ENCODE measurements at regions not wholly inside any gene's neighbourhood (a gene's known extent, or its start where the extent isn't known, plus 50 kb on each side); places are given as distances from the start of the nearest gene placed in this dataset.

DNA sequence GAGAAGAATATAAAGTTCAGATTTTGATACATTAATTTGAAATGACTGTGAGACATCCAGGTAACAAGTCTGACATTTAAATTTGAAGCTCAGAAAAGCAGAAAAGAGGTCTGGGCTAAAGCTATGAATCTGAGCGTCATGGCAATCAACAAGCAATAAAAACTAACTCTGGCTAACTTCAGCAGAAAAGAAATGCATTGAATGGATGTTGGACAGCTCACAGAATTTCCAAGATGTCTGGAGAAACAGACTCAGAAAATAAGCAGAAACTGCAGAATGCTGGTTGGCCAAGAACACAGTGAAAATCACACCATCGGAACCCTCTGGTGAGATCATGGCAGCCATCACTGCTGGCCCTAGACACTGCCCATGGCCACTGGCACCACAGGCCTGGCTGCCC is 366.6 kb downstream of the METTL4 start:
- DNase-seq (ENCODE audit: low spot score in 2 of 2): no peak
- TF ChIP-seq, protein P1, sequence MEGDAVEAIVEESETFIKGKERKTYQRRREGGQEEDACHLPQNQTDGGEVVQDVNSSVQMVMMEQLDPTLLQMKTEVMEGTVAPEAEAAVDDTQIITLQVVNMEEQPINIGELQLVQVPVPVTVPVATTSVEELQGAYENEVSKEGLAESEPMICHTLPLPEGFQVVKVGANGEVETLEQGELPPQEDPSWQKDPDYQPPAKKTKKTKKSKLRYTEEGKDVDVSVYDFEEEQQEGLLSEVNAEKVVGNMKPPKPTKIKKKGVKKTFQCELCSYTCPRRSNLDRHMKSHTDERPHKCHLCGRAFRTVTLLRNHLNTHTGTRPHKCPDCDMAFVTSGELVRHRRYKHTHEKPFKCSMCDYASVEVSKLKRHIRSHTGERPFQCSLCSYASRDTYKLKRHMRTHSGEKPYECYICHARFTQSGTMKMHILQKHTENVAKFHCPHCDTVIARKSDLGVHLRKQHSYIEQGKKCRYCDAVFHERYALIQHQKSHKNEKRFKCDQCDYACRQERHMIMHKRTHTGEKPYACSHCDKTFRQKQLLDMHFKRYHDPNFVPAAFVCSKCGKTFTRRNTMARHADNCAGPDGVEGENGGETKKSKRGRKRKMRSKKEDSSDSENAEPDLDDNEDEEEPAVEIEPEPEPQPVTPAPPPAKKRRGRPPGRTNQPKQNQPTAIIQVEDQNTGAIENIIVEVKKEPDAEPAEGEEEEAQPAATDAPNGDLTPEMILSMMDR (IDR thresholded peaks at IDR 0.05): no peak
- intact Hi-C loops (cut with DNase I; ENCODE audit: low total_unique reads): no loop called here
- no peaks in the 10 kb centered on the region for H3K27me3 ChIP-seq
- H3K4me1 ChIP-seq: no peaks in the 10 kb centered on the region
- no peak overlapping the region for H3K27ac ChIP-seq
- H3K4me3 ChIP-seq: no peak overlapping the region
- no peaks in the 10 kb centered on the region for H3K9me3 ChIP-seq
- H3K36me3 ChIP-seq: no peaks in the 10 kb centered on the region

DNA sequence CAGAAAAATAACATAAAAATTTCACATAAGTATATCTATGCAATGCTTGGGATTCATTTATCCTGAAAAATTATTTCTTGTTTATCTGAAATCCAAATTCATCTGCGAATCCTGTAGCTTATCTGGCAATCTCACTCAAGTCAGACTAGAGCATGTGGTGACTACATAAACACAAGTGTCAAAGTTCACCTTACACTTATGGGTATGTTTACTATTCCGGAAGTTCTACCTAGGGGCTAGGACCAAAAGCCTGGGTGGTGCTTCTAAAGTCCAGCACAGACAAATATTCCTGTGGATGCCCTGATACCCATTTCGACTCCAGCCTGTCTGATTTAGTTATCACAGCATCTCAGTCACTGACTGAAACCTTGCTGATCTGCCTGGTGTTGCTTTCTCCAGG is 364.0 kb downstream of the METTL4 start:
- Histone ChIP-seq H3K27me3 (no peaks in the 10 kb centered on the region), H3K4me1 (no peaks in the 10 kb centered on the region), H3K4me3 (no peak overlapping the region), H3K27ac (no peak overlapping the region), H3K36me3 (no peaks in the 10 kb centered on the region), H3K9me3 (no peaks in the 10 kb centered on the region)
- DNase-seq (ENCODE audit: low spot score in 2 of 2): no peak
- TF ChIP-seq, protein P1 (IDR thresholded peaks at IDR 0.05): no peak
- TF ChIP-seq POLR2A (IDR thresholded peaks at IDR 0.05) (no peak), POLR2AphosphoS5 (IDR thresholded peaks at IDR 0.05) (no peak)
- intact Hi-C loops (cut with DNase I; ENCODE audit: low total_unique reads): no loop called here

DNA sequence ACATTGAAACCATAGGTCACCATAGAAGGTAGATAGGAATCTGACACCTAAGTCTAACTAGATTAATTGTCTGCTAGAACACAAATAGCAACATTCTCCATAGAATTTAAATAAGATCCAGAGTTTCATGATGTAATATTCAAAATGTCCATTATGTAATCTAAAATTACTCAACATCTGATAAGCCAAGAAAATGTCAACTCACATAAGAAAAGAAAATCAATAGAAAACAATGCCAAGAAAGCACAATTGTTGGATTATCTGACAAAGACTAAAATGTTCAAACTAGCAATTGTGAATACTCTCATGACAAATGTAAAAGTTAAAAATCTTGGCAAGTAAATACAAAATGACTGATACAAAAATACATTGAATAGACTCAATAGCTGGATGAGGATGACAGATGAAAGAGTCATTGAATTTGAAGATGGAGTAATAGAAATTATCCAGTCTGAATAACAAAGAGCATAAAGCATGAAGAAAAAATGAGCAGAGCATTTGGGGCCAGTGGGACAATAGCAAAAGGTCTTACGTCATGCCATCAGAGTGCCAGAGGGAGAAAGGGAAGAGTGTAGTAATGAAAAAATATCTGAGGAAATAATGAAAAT is 358.6 kb downstream of the METTL4 start:
- Histone ChIP-seq H3K9me3 (no peaks in the 10 kb centered on the region), H3K36me3 (no peaks in the 10 kb centered on the region), H3K4me1 (no peaks in the 10 kb centered on the region), H3K27me3 (no peaks in the 10 kb centered on the region), H3K4me3 (no peak overlapping the region), H3K27ac (no peak overlapping the region)
- no peak for DNase-seq (ENCODE audit: low spot score in 2 of 2)
- intact Hi-C loops (cut with DNase I; ENCODE audit: low total_unique reads): no loop called here
- TF ChIP-seq POLR2AphosphoS5 (IDR thresholded peaks at IDR 0.05) (no peak), POLR2A (IDR thresholded peaks at IDR 0.05) (no peak)
- TF ChIP-seq, protein P1 (IDR thresholded peaks at IDR 0.05): no peak

DNA sequence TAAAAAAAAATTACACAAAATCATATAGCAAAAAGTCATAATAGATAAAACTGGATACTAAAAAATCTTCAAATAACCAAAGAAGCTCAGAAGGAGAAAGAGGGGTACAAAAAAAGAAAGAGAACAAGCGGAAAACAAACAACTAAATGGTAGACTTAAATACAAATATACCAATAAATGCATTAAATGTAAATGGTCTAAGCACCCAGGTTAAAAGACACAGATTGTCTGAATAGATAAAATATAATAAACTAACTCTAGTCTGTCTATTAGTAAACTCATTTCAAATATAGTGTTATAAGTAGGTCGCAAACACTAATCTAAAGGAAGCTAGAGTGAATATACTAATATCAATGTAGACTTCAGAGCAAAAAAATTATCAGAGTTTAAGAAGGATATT is 357.4 kb downstream of the METTL4 start:
- H3K27ac ChIP-seq: no peak overlapping the region
- no peaks in the 10 kb centered on the region for H3K9me3 ChIP-seq
- no peaks in the 10 kb centered on the region for H3K36me3 ChIP-seq
- H3K4me3 ChIP-seq: no peak overlapping the region
- TF ChIP-seq, protein P1 (IDR thresholded peaks at IDR 0.05): no peak
- TF ChIP-seq POLR2A (IDR thresholded peaks at IDR 0.05): no peak
- no peak for TF ChIP-seq POLR2AphosphoS5 (IDR thresholded peaks at IDR 0.05)
- DNase-seq (ENCODE audit: low spot score in 2 of 2): no peak
- no peaks in the 10 kb centered on the region for H3K4me1 ChIP-seq
- no peaks in the 10 kb centered on the region for H3K27me3 ChIP-seq
- intact Hi-C loops (cut with DNase I; ENCODE audit: low total_unique reads): no loop called here

DNA sequence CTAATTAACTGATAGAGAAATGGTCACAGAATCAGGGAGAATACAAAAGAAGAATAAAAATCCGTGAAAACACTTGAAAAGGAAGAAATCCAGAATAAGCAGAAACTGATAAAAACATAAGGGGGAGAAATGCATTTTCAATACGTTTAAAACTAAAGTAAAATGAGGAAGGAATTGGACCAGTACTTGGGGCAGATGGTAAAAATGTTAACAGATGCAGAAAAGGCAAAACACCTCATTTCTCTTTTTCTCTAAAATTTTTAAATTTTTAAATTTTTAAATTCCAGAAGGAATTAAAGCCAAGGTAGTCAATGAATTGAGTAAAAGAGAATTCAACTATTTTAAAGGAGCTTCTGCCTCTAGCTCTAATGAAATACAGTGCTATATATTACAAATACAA is 353.9 kb downstream of the METTL4 start:
- Histone ChIP-seq H3K9me3 (no peaks in the 10 kb centered on the region), H3K36me3 (no peaks in the 10 kb centered on the region), H3K27ac (no peak overlapping the region), H3K4me3 (no peak overlapping the region), H3K4me1 (no peaks in the 10 kb centered on the region), H3K27me3 (no peaks in the 10 kb centered on the region)
- TF ChIP-seq, protein P1 (IDR thresholded peaks at IDR 0.05): no peak
- no peak for TF ChIP-seq POLR2AphosphoS5 (IDR thresholded peaks at IDR 0.05)
- no peak for TF ChIP-seq POLR2A (IDR thresholded peaks at IDR 0.05)
- intact Hi-C loops (cut with DNase I; ENCODE audit: low total_unique reads): no loop called here
- DNase-seq (ENCODE audit: low spot score in 2 of 2): no peak

Measured in breast epithelium (tissue), 4 donors.